ENCODE measurements at regions not wholly inside any gene's neighbourhood (a gene's known extent, or its start where the extent isn't known, plus 50 kb on each side); places are given as distances from the start of the nearest gene placed in this dataset.

- no peak for DNase-seq (ENCODE audit: low spot score)
Observed at GRCh38 chr3:77967621-77968020, 927.7 kb downstream of the ROBO2 start.

- DNase-seq (ENCODE audit: low spot score): no peak
Observed at GRCh38 chr3:77976079-77976478, 936.2 kb downstream of the ROBO2 start.

GRCh38 chr3:78003090-78003489 is 963.2 kb downstream of the ROBO2 start:
- no peak for DNase-seq (ENCODE audit: low spot score)

GRCh38 chr3:78004571-78004970 is 964.7 kb downstream of the ROBO2 start:
- no peak for DNase-seq (ENCODE audit: low spot score)

GRCh38 chr3:78013653-78014052 is 973.8 kb downstream of the ROBO2 start:
- no peak for DNase-seq (ENCODE audit: low spot score)

- DNase-seq (ENCODE audit: low spot score): no peak
Observed at GRCh38 chr3:78015856-78016255, 976.0 kb downstream of the ROBO2 start.

- DNase-seq (ENCODE audit: low spot score): no peak
Observed at GRCh38 chr3:78021710-78022109, 981.8 kb downstream of the ROBO2 start.

GRCh38 chr3:78022232-78022631 is 982.3 kb downstream of the ROBO2 start:
- DNase-seq (ENCODE audit: low spot score): no peak

GRCh38 chr3:78023257-78023656 is 983.4 kb downstream of the ROBO2 start:
- no peak for DNase-seq (ENCODE audit: low spot score)

- DNase-seq (ENCODE audit: low spot score): no peak
Observed at GRCh38 chr3:78025916-78026315, 986.0 kb downstream of the ROBO2 start.

- no peak for DNase-seq (ENCODE audit: low spot score)
Observed at GRCh38 chr3:78026318-78026828, 986.5 kb downstream of the ROBO2 start.

- no peak for DNase-seq (ENCODE audit: low spot score)
Observed at GRCh38 chr3:78029775-78030174, 989.9 kb downstream of the ROBO2 start.

- no peak for DNase-seq (ENCODE audit: low spot score)
Observed at GRCh38 chr3:78035131-78035641, 995.3 kb downstream of the ROBO2 start.

- DNase-seq (ENCODE audit: low spot score): no peak
Observed at GRCh38 chr3:78041486-78041885, 1001.6 kb downstream of the ROBO2 start.

- no peak for DNase-seq (ENCODE audit: low spot score)
Observed at GRCh38 chr3:78046566-78046965, 1006.7 kb downstream of the ROBO2 start.

GRCh38 chr3:78048698-78049097 is 1008.8 kb downstream of the ROBO2 start:
- DNase-seq (ENCODE audit: low spot score): no peak

GRCh38 chr3:78049521-78049920 is 1009.6 kb downstream of the ROBO2 start:
- DNase-seq (ENCODE audit: low spot score): no peak

- no peak for DNase-seq (ENCODE audit: low spot score)
Observed at GRCh38 chr3:78050276-78051065, 1010.6 kb downstream of the ROBO2 start.

- DNase-seq (ENCODE audit: low spot score): no peak
Observed at GRCh38 chr3:78052746-78053145, 1012.8 kb downstream of the ROBO2 start.

- DNase-seq (ENCODE audit: low spot score): no peak
Observed at GRCh38 chr3:78066287-78066686, 1026.4 kb downstream of the ROBO2 start.

GRCh38 chr3:78070188-78070587 is 1030.3 kb downstream of the ROBO2 start:
- no peak for DNase-seq (ENCODE audit: low spot score)

- DNase-seq (ENCODE audit: low spot score): no peak
Observed at GRCh38 chr3:78076379-78076778, 1036.5 kb downstream of the ROBO2 start.

GRCh38 chr3:78077178-78077577 is 1037.3 kb downstream of the ROBO2 start:
- DNase-seq (ENCODE audit: low spot score): no peak

Data from HT-29 (cell line).